ENCODE measurements at regions not wholly inside any gene's neighbourhood (a gene's known extent, or its start where the extent isn't known, plus 50 kb on each side); places are given as distances from the start of the nearest gene placed in this dataset.

- Histone ChIP-seq H3K23ac (ENCODE audit: low read length) (no peak overlapping the region), H3K4me2 (ENCODE audit: low read length) (no peak overlapping the region), H2BK15ac (replicated peaks; ENCODE audit: low read depth) (no peak overlapping the region), H3K4me1 (ENCODE audit: control insufficient read depth, low read depth, low read length) (no peaks in the 10 kb centered on the region), H3K79me1 (ENCODE audit: low read length) (no peaks in the 10 kb centered on the region), H3K18ac (ENCODE audit: low read length) (no peak overlapping the region), H4K8ac (ENCODE audit: low read depth, low read length) (no peak overlapping the region), H2BK120ac (ENCODE audit: low read depth, low read length) (no peak overlapping the region), H4K5ac (ENCODE audit: low read length) (no peak overlapping the region), H2AK5ac (ENCODE audit: low read length) (no peak overlapping the region), H3K36me3 (ENCODE audit: control insufficient read depth, insufficient read depth, low read length) (no peaks in the 10 kb centered on the region), H2BK5ac (ENCODE audit: low read length) (no peak overlapping the region), H3K4me3 (ENCODE audit: low read length) (no peak overlapping the region), H3K4ac (ENCODE audit: low read depth, low read length) (no peak overlapping the region), H3K27ac (ENCODE audit: low read depth, low read length) (no peak overlapping the region), H3K27me3 (ENCODE audit: insufficient read depth, low read length, poor library complexity) (no peaks in the 10 kb centered on the region), H3K9ac (ENCODE audit: low read length) (no peak overlapping the region), H3K56ac (ENCODE audit: low read length) (no peak overlapping the region), H3K79me2 (ENCODE audit: control insufficient read depth, insufficient read depth, low read length) (no peaks in the 10 kb centered on the region)
- DNase-seq, result no peak
- WGBS (ENCODE audit: extremely low coverage, insufficient coverage, low lambda C conversion rate), result no CpG with 5 or more reads among the region's 4 CpGs
Observed at GRCh38 chr12:87756111-87756510, 273.1 kb downstream of the C12orf50 start.

- no peak overlapping the region for H3K4me3 ChIP-seq (ENCODE audit: low read length)
- DNase-seq, result no peak
- H4K5ac ChIP-seq (ENCODE audit: low read length), result no peak overlapping the region
- no peak overlapping the region for H3K18ac ChIP-seq (ENCODE audit: low read length)
- no peaks in the 10 kb centered on the region for H3K36me3 ChIP-seq (ENCODE audit: control insufficient read depth, insufficient read depth, low read length)
- H3K4me1 ChIP-seq (ENCODE audit: control insufficient read depth, low read depth, low read length), result no peaks in the 10 kb centered on the region
- no peak overlapping the region for H3K56ac ChIP-seq (ENCODE audit: low read length)
- no peak overlapping the region for H3K4ac ChIP-seq (ENCODE audit: low read depth, low read length)
- H3K79me2 ChIP-seq (ENCODE audit: control insufficient read depth, insufficient read depth, low read length), result no peaks in the 10 kb centered on the region
- H2BK5ac ChIP-seq (ENCODE audit: low read length), result no peak overlapping the region
- H3K27me3 ChIP-seq (ENCODE audit: insufficient read depth, low read length, poor library complexity), result no peaks in the 10 kb centered on the region
- no peak overlapping the region for H3K23ac ChIP-seq (ENCODE audit: low read length)
- no peak overlapping the region for H2BK15ac ChIP-seq (replicated peaks; ENCODE audit: low read depth)
- H2BK120ac ChIP-seq (ENCODE audit: low read depth, low read length), result no peak overlapping the region
- H3K4me2 ChIP-seq (ENCODE audit: low read length), result no peak overlapping the region
- no peak overlapping the region for H4K8ac ChIP-seq (ENCODE audit: low read depth, low read length)
- no peak overlapping the region for H3K27ac ChIP-seq (ENCODE audit: low read depth, low read length)
- H3K9ac ChIP-seq (ENCODE audit: low read length), result no peak overlapping the region
- no CpG with 5 or more reads among the region's 2 CpGs for WGBS (ENCODE audit: extremely low coverage, insufficient coverage, low lambda C conversion rate)
- no peak overlapping the region for H2AK5ac ChIP-seq (ENCODE audit: low read length)
- no peaks in the 10 kb centered on the region for H3K79me1 ChIP-seq (ENCODE audit: low read length)
Observed at GRCh38 chr12:87728931-87729593, 300.1 kb downstream of the C12orf50 start.

GRCh38 chr12:87720967-87721366, 308.2 kb downstream of the C12orf50 start:
- Histone ChIP-seq H3K4ac (ENCODE audit: low read depth, low read length) (no peak overlapping the region), H3K4me3 (ENCODE audit: low read length) (no peak overlapping the region), H3K79me1 (ENCODE audit: low read length) (no peaks in the 10 kb centered on the region), H2BK120ac (ENCODE audit: low read depth, low read length) (no peak overlapping the region), H3K27ac (ENCODE audit: low read depth, low read length) (no peak overlapping the region), H3K23ac (ENCODE audit: low read length) (no peak overlapping the region), H3K79me2 (ENCODE audit: control insufficient read depth, insufficient read depth, low read length) (no peaks in the 10 kb centered on the region), H3K18ac (ENCODE audit: low read length) (no peak overlapping the region), H2AK5ac (ENCODE audit: low read length) (no peak overlapping the region), H3K4me1 (ENCODE audit: control insufficient read depth, low read depth, low read length) (no peaks in the 10 kb centered on the region), H3K27me3 (ENCODE audit: insufficient read depth, low read length, poor library complexity) (no peaks in the 10 kb centered on the region), H2BK5ac (ENCODE audit: low read length) (no peak overlapping the region), H3K9ac (ENCODE audit: low read length) (no peak overlapping the region), H4K8ac (ENCODE audit: low read depth, low read length) (no peak overlapping the region), H3K4me2 (ENCODE audit: low read length) (no peak overlapping the region), H3K36me3 (ENCODE audit: control insufficient read depth, insufficient read depth, low read length) (no peaks in the 10 kb centered on the region), H2BK15ac (replicated peaks; ENCODE audit: low read depth) (no peak overlapping the region), H3K56ac (ENCODE audit: low read length) (no peak overlapping the region), H4K5ac (ENCODE audit: low read length) (no peak overlapping the region)
- WGBS (ENCODE audit: extremely low coverage, insufficient coverage, low lambda C conversion rate), result no CpG with 5 or more reads among the region's 3 CpGs
- no peak for DNase-seq

- Histone ChIP-seq H2BK120ac (ENCODE audit: low read depth, low read length) (no peak overlapping the region), H3K4me1 (ENCODE audit: control insufficient read depth, low read depth, low read length) (no peaks in the 10 kb centered on the region), H3K27ac (ENCODE audit: low read depth, low read length) (no peak overlapping the region), H3K79me2 (ENCODE audit: control insufficient read depth, insufficient read depth, low read length) (no peaks in the 10 kb centered on the region), H3K4ac (ENCODE audit: low read depth, low read length) (no peak overlapping the region), H3K9ac (ENCODE audit: low read length) (no peak overlapping the region), H2AK5ac (ENCODE audit: low read length) (no peak overlapping the region), H4K8ac (ENCODE audit: low read depth, low read length) (no peak overlapping the region), H4K5ac (ENCODE audit: low read length) (no peak overlapping the region), H2BK15ac (replicated peaks; ENCODE audit: low read depth) (no peak overlapping the region), H3K4me2 (ENCODE audit: low read length) (no peak overlapping the region), H3K4me3 (ENCODE audit: low read length) (no peak overlapping the region), H2BK5ac (ENCODE audit: low read length) (no peak overlapping the region), H3K36me3 (ENCODE audit: control insufficient read depth, insufficient read depth, low read length) (no peaks in the 10 kb centered on the region), H3K18ac (ENCODE audit: low read length) (no peak overlapping the region), H3K23ac (ENCODE audit: low read length) (no peak overlapping the region), H3K27me3 (ENCODE audit: insufficient read depth, low read length, poor library complexity) (no peaks in the 10 kb centered on the region), H3K79me1 (ENCODE audit: low read length) (no peaks in the 10 kb centered on the region), H3K56ac (ENCODE audit: low read length) (no peak overlapping the region)
- DNase-seq, result no peak
- WGBS (ENCODE audit: extremely low coverage, insufficient coverage, low lambda C conversion rate), result no CpG with 5 or more reads among the region's 5 CpGs
Observed at GRCh38 chr12:87704374-87704773, 324.8 kb downstream of the C12orf50 start.

GRCh38 chr12:87690236-87690810, 338.9 kb downstream of the C12orf50 start:
- no peak for DNase-seq
- no peaks in the 10 kb centered on the region for H3K27me3 ChIP-seq (ENCODE audit: insufficient read depth, low read length, poor library complexity)
- H3K79me1 ChIP-seq (ENCODE audit: low read length), result no peaks in the 10 kb centered on the region
- WGBS (ENCODE audit: extremely low coverage, insufficient coverage, low lambda C conversion rate), result no CpG with 5 or more reads among the region's 7 CpGs
- H3K27ac ChIP-seq (ENCODE audit: low read depth, low read length), result no peak overlapping the region
- H3K4me2 ChIP-seq (ENCODE audit: low read length), result no peak overlapping the region
- H4K5ac ChIP-seq (ENCODE audit: low read length), result no peak overlapping the region
- H3K56ac ChIP-seq (ENCODE audit: low read length), result no peak overlapping the region
- H3K79me2 ChIP-seq (ENCODE audit: control insufficient read depth, insufficient read depth, low read length), result no peaks in the 10 kb centered on the region
- no peak overlapping the region for H2BK15ac ChIP-seq (replicated peaks; ENCODE audit: low read depth)
- no peaks in the 10 kb centered on the region for H3K36me3 ChIP-seq (ENCODE audit: control insufficient read depth, insufficient read depth, low read length)
- no peak overlapping the region for H3K18ac ChIP-seq (ENCODE audit: low read length)
- no peak overlapping the region for H3K9ac ChIP-seq (ENCODE audit: low read length)
- H3K4me1 ChIP-seq (ENCODE audit: control insufficient read depth, low read depth, low read length), result no peaks in the 10 kb centered on the region
- H3K4me3 ChIP-seq (ENCODE audit: low read length), result no peak overlapping the region
- no peak overlapping the region for H3K23ac ChIP-seq (ENCODE audit: low read length)
- H2BK5ac ChIP-seq (ENCODE audit: low read length), result no peak overlapping the region
- H2BK120ac ChIP-seq (ENCODE audit: low read depth, low read length), result no peak overlapping the region
- no peak overlapping the region for H2AK5ac ChIP-seq (ENCODE audit: low read length)
- H4K8ac ChIP-seq (ENCODE audit: low read depth, low read length), result no peak overlapping the region
- H3K4ac ChIP-seq (ENCODE audit: low read depth, low read length), result no peak overlapping the region

GRCh38 chr12:87689196-87689595, 340.0 kb downstream of the C12orf50 start:
- H2BK5ac ChIP-seq (ENCODE audit: low read length), result no peak overlapping the region
- WGBS (ENCODE audit: extremely low coverage, insufficient coverage, low lambda C conversion rate), result no CpG with 5 or more reads among the region's 2 CpGs
- H3K18ac ChIP-seq (ENCODE audit: low read length), result no peak overlapping the region
- no peak overlapping the region for H2AK5ac ChIP-seq (ENCODE audit: low read length)
- no peak overlapping the region for H2BK15ac ChIP-seq (replicated peaks; ENCODE audit: low read depth)
- no peak overlapping the region for H3K4me2 ChIP-seq (ENCODE audit: low read length)
- no peak overlapping the region for H3K56ac ChIP-seq (ENCODE audit: low read length)
- H4K5ac ChIP-seq (ENCODE audit: low read length), result no peak overlapping the region
- no peaks in the 10 kb centered on the region for H3K36me3 ChIP-seq (ENCODE audit: control insufficient read depth, insufficient read depth, low read length)
- H2BK120ac ChIP-seq (ENCODE audit: low read depth, low read length), result no peak overlapping the region
- H3K27ac ChIP-seq (ENCODE audit: low read depth, low read length), result no peak overlapping the region
- no peak overlapping the region for H3K4ac ChIP-seq (ENCODE audit: low read depth, low read length)
- H4K8ac ChIP-seq (ENCODE audit: low read depth, low read length), result no peak overlapping the region
- no peaks in the 10 kb centered on the region for H3K27me3 ChIP-seq (ENCODE audit: insufficient read depth, low read length, poor library complexity)
- H3K4me3 ChIP-seq (ENCODE audit: low read length), result no peak overlapping the region
- no peak for DNase-seq
- H3K4me1 ChIP-seq (ENCODE audit: control insufficient read depth, low read depth, low read length), result no peaks in the 10 kb centered on the region
- no peaks in the 10 kb centered on the region for H3K79me1 ChIP-seq (ENCODE audit: low read length)
- H3K23ac ChIP-seq (ENCODE audit: low read length), result no peak overlapping the region
- no peaks in the 10 kb centered on the region for H3K79me2 ChIP-seq (ENCODE audit: control insufficient read depth, insufficient read depth, low read length)
- no peak overlapping the region for H3K9ac ChIP-seq (ENCODE audit: low read length)

Measured in mesendoderm (in vitro differentiated cells).